ENCODE measurements at regions not wholly inside any gene's neighbourhood (a gene's known extent, or its start where the extent isn't known, plus 50 kb on each side); places are given as distances from the start of the nearest gene placed in this dataset.

GRCh38 chr3:74771401-74771800, 156.9 kb upstream of the CNTN3 start:
- Histone ChIP-seq H3K9me3 (replicated peaks; ENCODE audit: insufficient read depth, low read length) (no peaks in the 10 kb centered on the region), H3F3A (ENCODE audit: insufficient read depth, low read length) (no peaks in the 10 kb centered on the region), H4K20me1 (ENCODE audit: insufficient read depth, low read length) (no peaks in the 10 kb centered on the region), H3K4me2 (ENCODE audit: low read depth, low read length) (no peak overlapping the region), H3K4me1 (ENCODE audit: low read length) (no peaks in the 10 kb centered on the region), H3K9me2 (replicated peaks; ENCODE audit: insufficient read depth, low read length) (no peaks in the 10 kb centered on the region), H3K27ac (ENCODE audit: low read length) (no peak overlapping the region), H3K4me3 (ENCODE audit: low read length) (no peak overlapping the region), H3K27me3 (replicated peaks; ENCODE audit: insufficient read depth, low read length) (no peaks in the 10 kb centered on the region), H3K36me3 (replicated peaks; ENCODE audit: insufficient read depth, low read length) (no peaks in the 10 kb centered on the region), H3K79me2 (ENCODE audit: low read length) (no peaks in the 10 kb centered on the region), H3K9ac (ENCODE audit: low read length) (no peak overlapping the region), H2AFZ (ENCODE audit: low read length) (no peak overlapping the region)
- no peak for DNase-seq
- TF ChIP-seq EZH2phosphoT487 (IDR thresholded peaks at IDR 0.05; ENCODE audit: low read length) (no peak), EZH2 (optimal IDR thresholded peaks at IDR 0.05; ENCODE audit: low read depth, low read length) (no peak), CTCF (IDR thresholded peaks at IDR 0.05; ENCODE audit: low read length) (no peak)

GRCh38 chr3:74768010-74768409, 153.6 kb upstream of the CNTN3 start:
- Histone ChIP-seq H3K27me3 (replicated peaks; ENCODE audit: insufficient read depth, low read length) (no peaks in the 10 kb centered on the region), H3K36me3 (replicated peaks; ENCODE audit: insufficient read depth, low read length) (no peaks in the 10 kb centered on the region), H3K27ac (ENCODE audit: low read length) (no peak overlapping the region), H3K79me2 (ENCODE audit: low read length) (no peaks in the 10 kb centered on the region), H3F3A (ENCODE audit: insufficient read depth, low read length) (no peaks in the 10 kb centered on the region), H3K9me2 (replicated peaks; ENCODE audit: insufficient read depth, low read length) (no peaks in the 10 kb centered on the region), H3K9ac (ENCODE audit: low read length) (no peak overlapping the region), H2AFZ (ENCODE audit: low read length) (no peak overlapping the region), H3K4me2 (ENCODE audit: low read depth, low read length) (no peak overlapping the region), H3K4me1 (ENCODE audit: low read length) (no peaks in the 10 kb centered on the region), H3K4me3 (ENCODE audit: low read length) (no peak overlapping the region), H3K9me3 (replicated peaks; ENCODE audit: insufficient read depth, low read length) (no peaks in the 10 kb centered on the region), H4K20me1 (ENCODE audit: insufficient read depth, low read length) (no peaks in the 10 kb centered on the region)
- no peak for DNase-seq
- TF ChIP-seq CTCF (IDR thresholded peaks at IDR 0.05; ENCODE audit: low read length) = no peak
- no peak for TF ChIP-seq EZH2 (optimal IDR thresholded peaks at IDR 0.05; ENCODE audit: low read depth, low read length)
- no peak for TF ChIP-seq EZH2phosphoT487 (IDR thresholded peaks at IDR 0.05; ENCODE audit: low read length)

- Histone ChIP-seq H4K20me1 (ENCODE audit: insufficient read depth, low read length) (no peaks in the 10 kb centered on the region), H3K9me3 (replicated peaks; ENCODE audit: insufficient read depth, low read length) (no peaks in the 10 kb centered on the region), H3K4me3 (ENCODE audit: low read length) (no peak overlapping the region), H3K36me3 (replicated peaks; ENCODE audit: insufficient read depth, low read length) (no peaks in the 10 kb centered on the region), H3K9ac (ENCODE audit: low read length) (no peak overlapping the region), H3K27ac (ENCODE audit: low read length) (no peak overlapping the region), H3K27me3 (replicated peaks; ENCODE audit: insufficient read depth, low read length) (no peaks in the 10 kb centered on the region), H3K4me1 (ENCODE audit: low read length) (no peaks in the 10 kb centered on the region), H3F3A (ENCODE audit: insufficient read depth, low read length) (no peaks in the 10 kb centered on the region), H3K79me2 (ENCODE audit: low read length) (no peaks in the 10 kb centered on the region), H3K9me2 (replicated peaks; ENCODE audit: insufficient read depth, low read length) (no peaks in the 10 kb centered on the region), H2AFZ (ENCODE audit: low read length) (no peak overlapping the region), H3K4me2 (ENCODE audit: low read depth, low read length) (no peak overlapping the region)
- peak; percentile 27 for DNase-seq
- no peak for TF ChIP-seq EZH2phosphoT487 (IDR thresholded peaks at IDR 0.05; ENCODE audit: low read length)
- TF ChIP-seq EZH2 (optimal IDR thresholded peaks at IDR 0.05; ENCODE audit: low read depth, low read length) = no peak
- no peak for TF ChIP-seq CTCF (IDR thresholded peaks at IDR 0.05; ENCODE audit: low read length)
These were observed 151.9 kb upstream of the CNTN3 start for GRCh38 chr3:74766405-74766804.

Measured in MM.1S (cell line).